ENCODE measurements at regions not wholly inside any gene's neighbourhood (a gene's known extent, or its start where the extent isn't known, plus 50 kb on each side); places are given as distances from the start of the nearest gene placed in this dataset.

- DNase-seq: no peak
- Mint-ChIP-seq H3K4me1 (ENCODE audit: low read depth) (no peaks in the 10 kb centered on the region), H3K27me3 (peaks cover 7% of the 10 kb centered on the region), H3K27ac (no peak overlapping the region), H3K36me3 (ENCODE audit: low read depth) (no peaks in the 10 kb centered on the region), H3K9me3 (peaks cover 3% of the 10 kb centered on the region), H3K4me3 (no peak overlapping the region)
Measured at GRCh38 chr1:14435368-14436023, 163.0 kb upstream of the KAZN start.

- Mint-ChIP-seq H3K4me1 (ENCODE audit: low read depth) (no peaks in the 10 kb centered on the region), H3K27me3 (peaks cover 7% of the 10 kb centered on the region), H3K9me3 (peaks cover 3% of the 10 kb centered on the region), H3K4me3 (no peak overlapping the region), H3K27ac (no peak overlapping the region), H3K36me3 (ENCODE audit: low read depth) (no peaks in the 10 kb centered on the region)
- DNase-seq: no peak
Measured at GRCh38 chr1:14437417-14437918, 161.0 kb upstream of the KAZN start.

- H3K27ac Mint-ChIP-seq: no peak overlapping the region
- H3K4me1 Mint-ChIP-seq (ENCODE audit: low read depth): no peaks in the 10 kb centered on the region
- H3K36me3 Mint-ChIP-seq (ENCODE audit: low read depth): no peaks in the 10 kb centered on the region
- no peak overlapping the region for H3K4me3 Mint-ChIP-seq
- no peak for DNase-seq
- H3K27me3 Mint-ChIP-seq: peaks cover 5% of the 10 kb centered on the region
- H3K9me3 Mint-ChIP-seq: no peaks in the 10 kb centered on the region
Measured at GRCh38 chr1:14438127-14438769, 160.2 kb upstream of the KAZN start.

- no peak for DNase-seq
- Mint-ChIP-seq H3K36me3 (ENCODE audit: low read depth) (no peaks in the 10 kb centered on the region), H3K4me1 (ENCODE audit: low read depth) (no peaks in the 10 kb centered on the region), H3K27me3 (peaks cover 3% of the 10 kb centered on the region), H3K9me3 (no peaks in the 10 kb centered on the region), H3K27ac (no peak overlapping the region), H3K4me3 (no peak overlapping the region)
Measured at GRCh38 chr1:14439015-14439414, 159.5 kb upstream of the KAZN start.

GRCh38 chr1:14440166-14440565 lies 158.3 kb upstream of the KAZN start:
- H3K27me3 Mint-ChIP-seq: peaks cover 3% of the 10 kb centered on the region
- H3K27ac Mint-ChIP-seq: no peak overlapping the region
- H3K4me3 Mint-ChIP-seq: no peak overlapping the region
- no peaks in the 10 kb centered on the region for H3K9me3 Mint-ChIP-seq
- no peak for DNase-seq
- H3K4me1 Mint-ChIP-seq (ENCODE audit: low read depth): no peaks in the 10 kb centered on the region
- H3K36me3 Mint-ChIP-seq (ENCODE audit: low read depth): no peaks in the 10 kb centered on the region

GRCh38 chr1:14440731-14441130 lies 157.8 kb upstream of the KAZN start:
- H3K4me1 Mint-ChIP-seq (ENCODE audit: low read depth): no peaks in the 10 kb centered on the region
- DNase-seq: no peak
- H3K36me3 Mint-ChIP-seq (ENCODE audit: low read depth): no peaks in the 10 kb centered on the region
- no peak overlapping the region for H3K4me3 Mint-ChIP-seq
- peaks cover 3% of the 10 kb centered on the region for H3K27me3 Mint-ChIP-seq
- no peak overlapping the region for H3K27ac Mint-ChIP-seq
- no peaks in the 10 kb centered on the region for H3K9me3 Mint-ChIP-seq

- Mint-ChIP-seq H3K9me3 (no peaks in the 10 kb centered on the region), H3K4me3 (no peak overlapping the region), H3K27ac (no peak overlapping the region), H3K27me3 (peaks cover 3% of the 10 kb centered on the region), H3K36me3 (ENCODE audit: low read depth) (no peaks in the 10 kb centered on the region), H3K4me1 (ENCODE audit: low read depth) (no peaks in the 10 kb centered on the region)
- DNase-seq: no peak
Measured at GRCh38 chr1:14441302-14441741, 157.2 kb upstream of the KAZN start.

- Mint-ChIP-seq H3K27me3 (peaks cover 3% of the 10 kb centered on the region), H3K36me3 (ENCODE audit: low read depth) (no peaks in the 10 kb centered on the region), H3K4me1 (ENCODE audit: low read depth) (no peaks in the 10 kb centered on the region), H3K9me3 (no peaks in the 10 kb centered on the region), H3K4me3 (no peak overlapping the region), H3K27ac (no peak overlapping the region)
- no peak for DNase-seq
Measured at GRCh38 chr1:14442669-14443068, 155.8 kb upstream of the KAZN start.

GRCh38 chr1:14443164-14443787 lies 155.2 kb upstream of the KAZN start:
- peaks cover 3% of the 10 kb centered on the region for H3K27me3 Mint-ChIP-seq
- no peaks in the 10 kb centered on the region for H3K9me3 Mint-ChIP-seq
- no peak overlapping the region for H3K4me3 Mint-ChIP-seq
- H3K36me3 Mint-ChIP-seq (ENCODE audit: low read depth): no peaks in the 10 kb centered on the region
- no peaks in the 10 kb centered on the region for H3K4me1 Mint-ChIP-seq (ENCODE audit: low read depth)
- no peak overlapping the region for H3K27ac Mint-ChIP-seq
- no peak for DNase-seq

- Mint-ChIP-seq H3K27ac (no peak overlapping the region), H3K4me3 (no peak overlapping the region), H3K27me3 (no peaks in the 10 kb centered on the region), H3K4me1 (ENCODE audit: low read depth) (no peaks in the 10 kb centered on the region), H3K9me3 (no peaks in the 10 kb centered on the region), H3K36me3 (ENCODE audit: low read depth) (no peaks in the 10 kb centered on the region)
- DNase-seq: no peak
Measured at GRCh38 chr1:14451217-14451616, 147.3 kb upstream of the KAZN start.

- Mint-ChIP-seq H3K9me3 (no peaks in the 10 kb centered on the region), H3K4me3 (no peak overlapping the region), H3K27me3 (no peaks in the 10 kb centered on the region), H3K27ac (no peak overlapping the region), H3K36me3 (ENCODE audit: low read depth) (no peaks in the 10 kb centered on the region), H3K4me1 (ENCODE audit: low read depth) (no peaks in the 10 kb centered on the region)
- no peak for DNase-seq
Measured at GRCh38 chr1:14452551-14452950, 145.9 kb upstream of the KAZN start.

GRCh38 chr1:14460173-14460572 lies 138.3 kb upstream of the KAZN start:
- no peak for DNase-seq
- Mint-ChIP-seq H3K27ac (no peak overlapping the region), H3K4me1 (ENCODE audit: low read depth) (no peaks in the 10 kb centered on the region), H3K4me3 (no peak overlapping the region), H3K27me3 (peaks cover 23% of the 10 kb centered on the region), H3K36me3 (ENCODE audit: low read depth) (no peaks in the 10 kb centered on the region), H3K9me3 (no peaks in the 10 kb centered on the region)

- Mint-ChIP-seq H3K27ac (no peak overlapping the region), H3K36me3 (ENCODE audit: low read depth) (no peaks in the 10 kb centered on the region), H3K4me1 (ENCODE audit: low read depth) (no peaks in the 10 kb centered on the region), H3K4me3 (no peak overlapping the region), H3K27me3 (peaks cover 27% of the 10 kb centered on the region), H3K9me3 (no peaks in the 10 kb centered on the region)
- no peak for DNase-seq
Measured at GRCh38 chr1:14462851-14463250, 135.6 kb upstream of the KAZN start.

- Mint-ChIP-seq H3K36me3 (ENCODE audit: low read depth) (no peaks in the 10 kb centered on the region), H3K9me3 (no peaks in the 10 kb centered on the region), H3K27me3 (peaks cover 22% of the 10 kb centered on the region), H3K27ac (no peak overlapping the region), H3K4me3 (no peak overlapping the region), H3K4me1 (ENCODE audit: low read depth) (no peaks in the 10 kb centered on the region)
- DNase-seq: no peak
Measured at GRCh38 chr1:14466006-14466405, 132.5 kb upstream of the KAZN start.

GRCh38 chr1:14467112-14467511 lies 131.4 kb upstream of the KAZN start:
- Mint-ChIP-seq H3K36me3 (ENCODE audit: low read depth) (no peaks in the 10 kb centered on the region), H3K27me3 (peaks cover 17% of the 10 kb centered on the region), H3K4me1 (ENCODE audit: low read depth) (no peaks in the 10 kb centered on the region), H3K27ac (no peak overlapping the region), H3K4me3 (no peak overlapping the region), H3K9me3 (no peaks in the 10 kb centered on the region)
- DNase-seq: no peak
